Posterior vena cava (tissue), 2 donors: ENCODE measurements at regions not wholly inside any gene's neighbourhood (a gene's known extent, or its start where the extent isn't known, plus 50 kb on each side); places are given as distances from the start of the nearest gene placed in this dataset.

Experiments
- DNase-seq: peaks from one replicate; pipeline ENCODE4 v3.0.0-alpha.2; 2020; ENCODE audit warnings: low spot score
- intact Hi-C, 2 donors: fragments of 100-400 bp; cut with DNase I; formaldehyde crosslinking; loops; one replicate each; pipeline versions ENCODE4 v1.14.1 to v1.14.2; 2022 to 2023
- donor health status: DM: yes; HTN: yes; CAD: no.
- donor health status: DM: yes; HTN: yes; CAD: no.

DNA sequence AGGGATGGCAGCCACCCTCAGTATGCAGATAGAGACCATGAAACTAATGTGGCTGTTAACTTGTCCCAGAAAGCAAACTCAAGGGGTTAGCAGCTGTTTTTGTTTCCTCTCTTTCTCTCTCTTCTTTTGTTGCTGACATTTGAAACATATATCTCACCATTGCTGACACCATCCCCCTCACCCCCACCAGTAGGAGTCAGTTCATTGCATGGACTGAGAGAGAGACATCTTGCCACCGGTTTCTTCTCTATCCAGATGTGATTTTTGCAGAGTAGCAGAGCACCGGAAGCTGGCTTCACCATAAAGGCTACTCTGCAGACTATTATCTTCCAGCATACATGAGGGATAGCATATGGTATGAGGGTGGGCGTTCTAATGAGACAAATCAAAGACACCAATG is 177.1 kb upstream of the FRG1 start:
- intact Hi-C loops, result no loop called here

DNA sequence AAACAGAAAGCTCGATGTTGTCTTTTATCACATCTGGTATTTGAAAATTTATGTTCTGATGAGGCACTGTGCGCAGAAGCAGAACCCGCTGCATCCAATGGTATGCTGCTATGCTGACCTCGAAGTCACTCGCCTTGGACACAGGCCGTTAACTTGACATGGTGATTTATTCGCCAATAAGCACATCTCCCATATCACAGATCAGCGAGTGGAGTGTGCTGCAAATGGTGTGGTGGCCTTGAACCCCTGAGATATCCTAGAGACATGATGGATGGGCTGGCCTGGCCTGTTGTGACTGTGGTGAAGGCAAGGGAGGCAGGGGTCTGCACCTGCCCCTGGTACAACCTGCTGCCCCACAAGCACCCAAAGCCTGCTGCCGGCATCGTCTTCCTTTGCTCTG is 175.4 kb upstream of the FRG1 start:
- intact Hi-C loops, result no loop called here
- DNase-seq, result no peak

More for the DNA sequence above, 177.1 kb upstream of the FRG1 start:
- no peak for DNase-seq

DNA sequence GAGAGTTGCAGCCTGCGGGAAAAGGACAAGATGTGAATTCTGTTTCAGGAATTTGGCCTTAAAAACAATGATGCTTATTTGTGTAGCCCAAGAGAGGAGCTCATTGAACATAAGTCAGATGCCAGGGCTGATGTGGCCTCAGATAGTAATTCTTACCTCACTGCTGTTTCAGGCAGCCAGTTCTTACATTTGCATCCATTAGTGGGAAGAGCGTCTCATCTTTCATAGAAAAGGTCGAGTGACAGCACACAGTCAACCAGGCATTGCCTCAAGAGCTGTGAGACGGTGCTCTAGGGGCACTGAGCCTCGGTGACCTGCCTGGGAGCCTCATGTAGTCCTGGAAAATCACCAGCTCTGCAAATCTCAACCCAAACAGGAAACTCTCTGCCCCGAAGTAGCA is 174.9 kb upstream of the FRG1 start:
- DNase-seq, result no peak
- intact Hi-C loops, result no loop called here

DNA sequence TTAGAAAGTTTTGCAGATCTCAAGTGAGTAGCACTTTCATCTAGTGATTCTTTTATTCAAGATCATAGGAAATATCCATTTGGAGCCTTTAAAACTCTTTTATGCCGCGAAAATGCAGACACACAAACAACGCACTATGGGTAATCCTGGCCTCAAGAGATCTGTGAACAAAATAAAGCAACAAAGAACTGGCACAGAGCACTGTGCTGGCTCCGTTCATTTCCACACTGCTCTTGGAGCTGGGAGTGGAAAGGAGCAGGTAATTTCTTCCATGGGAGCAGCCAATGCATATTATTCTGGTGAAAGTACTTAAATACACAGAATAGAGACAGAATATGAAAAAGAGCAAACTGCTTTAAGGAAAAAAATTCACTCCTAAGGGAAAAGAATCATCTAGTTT is 172.7 kb upstream of the FRG1 start:
- no peak for DNase-seq
- intact Hi-C loops, result no loop called here

DNA sequence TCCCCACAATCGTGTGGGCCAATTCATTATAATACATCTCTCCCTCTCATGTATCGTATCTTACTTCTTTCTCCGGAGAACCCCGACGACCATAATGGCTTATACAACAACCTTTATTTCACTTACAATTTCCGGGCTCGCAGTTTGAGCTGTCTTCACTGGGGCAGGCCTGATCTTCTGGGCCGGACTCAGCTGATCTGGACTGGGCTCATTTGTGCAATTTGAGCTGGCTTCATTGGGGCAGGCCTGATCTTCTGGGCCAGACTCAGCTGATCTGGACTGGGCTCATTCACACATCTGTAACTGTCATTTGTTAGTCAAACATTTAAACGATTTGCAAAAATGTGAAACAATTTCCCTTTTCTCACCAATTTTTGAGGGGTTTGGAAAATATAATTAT is 171.5 kb upstream of the FRG1 start:
- DNase-seq, result no peak
- intact Hi-C loops, result no loop called here

DNA sequence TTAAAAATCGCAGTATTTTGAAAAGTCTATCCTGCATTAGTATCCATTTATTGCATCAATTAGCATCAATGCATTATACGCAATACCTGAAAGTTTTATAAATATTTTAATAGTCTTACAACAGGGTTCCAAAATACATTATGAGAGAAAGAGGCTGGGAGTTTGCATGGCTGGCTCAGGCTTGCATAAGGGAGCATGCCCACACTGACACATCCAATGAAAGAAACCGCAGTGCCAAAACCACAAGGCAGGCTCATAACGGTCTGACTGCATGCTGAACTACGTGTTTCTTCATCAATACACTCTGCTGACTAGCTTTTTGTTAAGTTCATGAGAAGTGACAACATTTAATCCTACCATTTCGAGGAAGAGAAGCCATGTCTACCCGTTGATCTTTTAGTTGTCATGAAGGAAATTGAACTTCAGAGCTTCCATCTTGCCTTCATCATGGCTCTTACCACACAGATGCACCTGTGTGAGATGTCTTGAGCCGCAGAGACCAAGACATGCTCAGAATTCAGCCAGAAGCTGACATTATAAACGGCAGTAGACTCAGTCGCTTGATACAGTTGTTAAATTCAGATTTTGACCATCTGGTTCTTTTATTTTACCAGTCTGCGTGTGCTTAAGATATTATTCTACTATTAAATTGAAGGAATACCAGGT is 168.8 kb upstream of the FRG1 start:
- no peak for DNase-seq
- intact Hi-C loops, result no loop called here

DNA sequence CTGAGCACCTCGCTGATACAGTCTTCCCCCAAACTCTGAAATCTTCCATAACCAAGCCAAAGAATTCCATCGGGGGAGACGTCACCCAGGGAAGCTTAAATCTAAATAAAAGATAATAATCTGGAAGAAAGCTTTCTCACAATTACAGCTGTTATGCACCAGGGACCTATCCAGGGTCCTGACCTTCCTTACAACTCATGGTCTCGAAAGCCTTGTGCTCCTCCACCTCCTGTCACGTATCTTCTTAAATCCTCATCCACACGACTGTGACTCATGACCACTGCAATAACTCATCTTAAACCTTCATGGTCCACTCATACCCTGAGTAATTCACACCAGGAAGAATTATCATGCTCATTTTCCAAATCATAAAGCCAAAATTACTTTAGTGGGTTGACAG is 166.8 kb upstream of the FRG1 start:
- no peak for DNase-seq
- intact Hi-C loops, result no loop called here

DNA sequence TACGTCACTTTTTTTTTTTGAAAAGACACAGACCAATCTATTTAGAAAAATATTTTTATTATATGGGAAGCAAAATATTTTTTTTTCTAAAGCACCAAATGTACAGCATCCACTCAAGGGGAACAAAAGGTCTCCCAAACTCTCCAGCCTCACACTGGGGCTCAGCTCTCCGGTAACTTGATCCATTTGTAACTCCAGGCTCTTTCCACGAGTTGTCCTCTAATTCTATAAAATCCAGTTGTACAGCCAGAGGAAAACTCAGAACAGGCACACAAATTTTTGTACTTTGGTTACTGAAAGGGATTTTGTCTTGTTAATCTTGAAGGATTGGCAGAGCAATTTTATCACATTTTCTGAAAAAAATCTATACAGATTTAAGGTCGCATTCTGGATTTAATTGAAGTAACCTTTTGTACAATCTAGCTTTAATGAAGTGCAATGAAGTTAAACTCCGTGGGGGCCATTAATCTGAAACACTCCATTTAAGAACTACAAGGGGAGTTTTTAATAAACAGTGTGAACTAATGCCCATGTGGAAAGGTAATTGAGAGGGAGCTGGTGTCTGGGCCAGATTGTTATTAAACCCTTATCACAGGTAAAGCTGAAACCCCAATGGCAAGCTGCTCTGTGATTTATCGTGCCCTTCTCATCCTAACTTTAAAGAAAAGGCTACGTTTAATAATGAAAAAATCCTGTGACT is 161.2 kb upstream of the FRG1 start:
- no peak for DNase-seq
- intact Hi-C loops, result no loop called here

DNA sequence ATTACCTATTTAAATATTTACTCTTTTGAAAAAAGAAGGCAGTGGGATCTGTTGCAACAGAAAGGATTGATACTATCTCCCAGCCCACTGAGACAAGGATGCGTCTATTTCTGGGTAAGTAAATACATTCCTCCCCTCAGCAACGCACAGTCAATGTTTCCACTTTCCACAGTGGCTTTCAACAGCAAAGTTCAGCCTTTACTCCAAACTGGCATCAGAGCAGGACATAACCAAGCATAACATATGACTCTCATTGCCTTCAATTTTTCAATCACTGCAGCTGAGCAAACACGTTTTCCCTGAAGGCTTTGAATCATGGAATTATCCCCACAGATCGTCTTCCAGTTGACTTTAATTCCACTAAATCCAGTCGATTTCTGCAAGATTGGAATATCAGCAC is 160.3 kb upstream of the FRG1 start:
- intact Hi-C loops, result no loop called here
- no peak for DNase-seq

DNA sequence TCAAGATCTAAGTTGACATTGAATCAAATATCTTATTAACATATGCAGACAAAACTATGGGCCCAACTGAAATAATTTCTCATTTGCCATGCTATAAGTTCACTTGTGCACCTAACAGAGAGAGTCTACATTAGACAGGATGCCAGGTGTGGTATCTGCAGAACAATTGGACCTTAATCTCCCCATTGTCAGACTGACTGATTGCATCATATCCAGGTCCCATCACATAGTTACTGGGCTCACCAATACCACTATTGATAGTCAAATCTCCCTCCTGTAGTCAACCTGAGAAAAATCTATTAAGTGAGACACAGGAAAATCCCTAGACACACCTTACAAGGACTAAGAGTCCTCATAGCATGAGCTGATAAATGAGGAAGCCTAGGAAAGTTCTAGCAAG is 156.0 kb upstream of the FRG1 start:
- DNase-seq, result no peak
- intact Hi-C loops, result no loop called here

DNA sequence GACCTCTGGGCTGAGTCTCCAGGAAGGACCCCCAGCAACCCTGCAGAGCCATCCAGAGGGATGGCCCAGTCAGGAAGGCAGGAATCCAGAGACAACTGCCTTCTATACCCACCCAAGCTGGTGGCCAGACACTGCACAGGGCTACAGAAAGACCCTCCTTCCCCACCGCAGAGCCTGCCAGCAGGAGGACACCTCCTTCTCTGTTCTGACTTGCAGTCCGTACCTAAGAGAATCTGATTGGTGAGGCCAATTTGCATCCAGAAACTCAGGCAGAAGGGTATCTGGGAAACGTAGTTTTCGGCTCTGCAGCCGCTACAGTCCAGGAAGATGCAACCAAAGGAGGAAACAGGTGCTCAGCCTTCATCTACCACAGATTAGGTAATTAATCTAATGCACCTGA is 155.4 kb upstream of the FRG1 start:
- no peak for DNase-seq
- intact Hi-C loops, result no loop called here

DNA sequence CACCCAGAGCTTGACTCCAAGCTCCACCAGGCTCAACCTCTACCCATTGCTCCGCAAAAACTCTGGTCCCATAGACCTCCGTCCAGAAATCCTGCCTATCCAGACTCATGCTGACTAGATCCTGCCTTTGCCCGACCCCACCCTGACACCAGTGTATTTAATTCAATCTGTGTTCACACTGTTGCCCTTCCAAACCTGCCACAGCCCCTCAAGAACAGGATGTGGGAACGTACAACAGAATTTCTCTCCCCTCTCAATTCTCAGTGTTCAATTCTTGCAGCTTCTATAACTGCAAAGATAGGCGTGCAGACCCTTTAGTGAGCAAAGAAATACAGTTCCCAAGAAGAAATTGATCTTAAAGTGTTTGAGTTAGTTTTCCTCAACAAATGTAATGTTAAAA is 154.2 kb upstream of the FRG1 start:
- intact Hi-C loops, result no loop called here

DNA sequence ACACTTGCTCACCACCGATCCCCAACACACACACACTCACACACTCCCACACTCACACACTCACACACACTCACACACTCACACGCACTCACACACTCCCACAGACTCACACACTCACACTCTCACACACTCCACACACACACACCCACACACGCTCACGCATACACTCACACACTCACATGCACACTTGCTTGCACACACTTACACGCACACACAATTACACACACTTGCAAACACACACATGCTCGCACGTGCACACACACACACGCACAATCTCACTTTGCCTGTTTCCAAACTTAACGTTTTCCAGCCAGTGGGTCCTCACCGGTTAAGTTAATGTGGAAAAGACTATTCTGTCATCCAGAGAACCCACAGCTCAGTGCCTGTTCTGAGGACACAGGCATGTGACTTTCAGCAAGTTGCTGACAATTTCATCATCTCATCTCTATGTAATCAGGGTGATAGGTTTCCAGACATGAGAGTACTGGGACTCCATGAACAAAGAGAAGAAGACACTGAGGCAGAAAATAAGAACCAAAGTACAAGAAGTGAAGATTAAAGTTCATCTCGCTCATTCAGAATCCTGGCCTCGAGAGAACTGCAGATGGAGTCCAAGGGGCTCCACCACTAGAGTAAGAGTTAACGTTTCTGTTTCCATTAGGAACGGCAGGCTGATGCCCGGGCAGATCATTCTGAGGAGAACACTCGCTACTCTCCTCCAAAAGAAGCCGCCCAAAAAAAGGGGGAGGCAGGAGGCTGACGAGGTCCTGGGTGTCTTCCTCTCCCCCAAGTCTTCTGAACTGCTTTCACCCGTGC is 153.2 kb upstream of the FRG1 start:
- intact Hi-C loops, result no loop called here

More for the DNA sequence above, 154.2 kb upstream of the FRG1 start:
- no peak for DNase-seq

DNA sequence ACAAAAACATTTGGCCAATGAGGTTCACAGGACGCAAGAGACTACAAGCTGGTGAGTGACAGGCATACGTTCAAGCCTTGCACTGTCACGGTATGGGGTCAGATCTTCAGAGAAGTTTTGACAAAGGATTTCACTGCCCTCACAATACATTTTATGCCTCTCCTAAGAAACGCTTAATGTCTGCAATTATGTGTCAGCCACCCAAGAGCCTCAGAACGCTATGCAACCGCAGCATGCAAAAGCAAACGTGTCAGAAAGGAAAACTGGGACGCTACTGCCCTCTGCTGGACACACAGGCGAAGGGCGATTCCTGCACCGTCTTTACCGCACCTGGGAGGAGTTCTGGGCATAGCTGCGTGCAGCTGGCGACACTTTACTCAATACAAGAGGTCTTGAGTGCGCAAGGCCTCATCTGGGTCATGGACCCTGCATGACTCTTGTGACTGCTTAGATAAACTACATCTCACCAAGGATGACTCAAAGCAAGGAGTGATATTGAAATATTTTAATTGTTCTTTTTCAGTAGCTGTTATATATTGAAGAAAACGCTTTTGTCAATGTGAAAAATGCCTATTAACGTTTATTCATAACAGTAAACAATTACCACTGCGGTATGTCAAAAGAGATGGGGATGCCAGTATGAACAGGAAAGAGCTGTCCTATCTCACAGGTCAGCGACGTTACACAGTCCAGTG is 147.6 kb upstream of the FRG1 start:
- peak; percentile 86 for DNase-seq
- intact Hi-C loops, result no loop called here

More for the DNA sequence above, 153.2 kb upstream of the FRG1 start:
- DNase-seq, result no peak

DNA sequence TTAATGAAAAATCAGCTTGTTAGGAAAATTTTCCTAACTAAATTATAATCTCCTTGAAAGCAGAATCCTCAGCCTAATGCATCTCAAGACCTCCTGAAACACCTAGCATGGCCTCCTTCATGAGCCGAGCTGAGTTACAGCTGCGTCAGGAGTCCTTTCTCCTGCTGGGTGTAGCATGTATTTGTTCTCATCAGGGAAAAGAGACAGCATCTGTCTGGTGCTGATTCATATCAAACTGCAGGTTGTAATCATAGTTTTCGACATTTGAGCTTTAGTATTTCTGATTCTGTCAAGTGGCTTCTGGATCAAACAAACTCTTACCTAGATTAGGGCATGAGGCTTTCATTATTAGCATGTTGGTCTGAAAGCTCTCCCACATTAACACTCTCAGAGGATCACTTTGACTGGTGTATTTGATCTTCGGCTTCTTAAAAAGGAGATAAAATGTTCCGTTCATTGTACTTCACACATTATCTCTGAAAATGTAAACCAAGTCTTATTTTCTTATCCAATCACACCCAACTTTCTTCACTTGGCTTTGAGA is 140.1 kb upstream of the FRG1 start:
- intact Hi-C loops, result no loop called here
- DNase-seq, result no peak

DNA sequence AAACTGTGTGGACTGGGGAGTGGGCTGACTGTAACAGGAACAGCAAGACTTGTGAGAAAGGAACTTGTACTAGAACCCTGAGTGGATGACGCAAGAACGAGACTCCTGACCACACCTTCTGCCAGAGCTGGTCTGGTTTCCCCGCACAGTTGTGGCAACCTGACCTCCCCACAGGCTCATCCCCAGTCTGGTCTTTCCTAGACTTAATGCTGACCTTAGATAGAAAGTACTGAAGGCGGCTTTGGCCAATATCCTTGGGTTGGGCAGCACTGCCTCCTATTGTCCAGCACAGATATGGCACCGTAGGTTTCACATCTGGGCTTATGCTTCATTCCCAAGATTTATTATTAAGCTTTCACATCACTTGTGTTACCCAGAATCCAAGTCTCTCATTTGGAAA is 137.8 kb upstream of the FRG1 start:
- intact Hi-C loops, result no loop called here
- no peak for DNase-seq

DNA sequence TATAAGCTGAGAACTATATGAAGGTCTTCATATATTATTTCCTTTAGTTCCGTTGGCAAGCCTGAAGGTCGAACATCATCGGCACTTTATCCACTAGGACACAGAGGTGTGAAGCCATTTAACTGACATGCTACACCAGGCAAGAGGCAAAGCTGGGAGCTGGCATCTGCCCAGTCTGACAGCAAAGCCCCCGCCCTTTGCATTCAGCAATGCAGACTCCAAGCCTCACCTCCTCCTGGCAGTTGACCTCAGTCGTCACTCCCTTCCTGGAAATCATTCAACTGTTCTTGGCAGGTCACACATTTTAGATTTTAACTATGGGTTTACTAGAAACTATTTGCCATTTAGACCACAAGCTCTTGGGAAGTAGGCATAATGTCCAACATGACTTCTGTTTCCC is 135.8 kb upstream of the FRG1 start:
- intact Hi-C loops, result no loop called here
- DNase-seq, result no peak

DNA sequence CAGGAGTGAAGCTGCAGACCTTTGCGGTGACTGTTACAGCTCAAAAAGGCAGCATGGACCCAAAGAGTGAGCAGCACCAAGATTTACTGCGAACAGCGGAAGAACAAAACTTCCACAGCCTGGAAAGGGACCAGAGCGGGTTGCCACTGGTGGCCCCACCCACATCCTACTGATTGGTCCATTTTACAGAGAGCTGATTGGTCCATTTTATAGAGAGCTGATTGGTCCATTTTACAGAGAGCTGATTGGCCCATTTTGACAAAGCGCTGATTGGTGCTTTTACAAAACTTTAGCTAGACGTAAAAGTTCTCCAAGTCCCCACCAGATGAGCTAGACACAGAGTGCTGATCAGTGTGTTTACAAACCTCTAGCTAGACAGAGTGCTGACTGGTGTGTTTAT is 134.2 kb upstream of the FRG1 start:
- no peak for DNase-seq
- intact Hi-C loops, result no loop called here

DNA sequence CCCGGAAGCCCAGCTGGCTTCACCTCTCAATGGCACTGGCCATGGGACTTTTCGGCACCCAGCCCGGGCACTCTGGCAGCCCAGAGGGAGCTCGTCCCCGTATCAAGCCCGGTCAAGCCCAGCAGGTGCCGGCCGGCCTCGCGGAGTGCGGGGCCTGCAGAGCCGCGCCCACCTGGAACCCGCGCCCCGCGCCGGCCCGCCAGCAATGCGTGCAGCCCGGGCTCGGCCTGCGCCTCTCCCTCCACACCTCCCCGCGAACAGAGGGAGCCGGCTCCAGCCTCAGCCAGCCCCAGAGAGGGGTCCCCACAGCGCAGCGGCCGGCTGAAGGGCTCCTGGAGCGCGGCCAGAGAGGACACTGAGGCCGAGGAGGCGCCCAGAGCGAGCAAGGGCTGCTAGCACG is 133.6 kb upstream of the FRG1 start:
- no peak for DNase-seq
- intact Hi-C loops, result no loop called here

DNA sequence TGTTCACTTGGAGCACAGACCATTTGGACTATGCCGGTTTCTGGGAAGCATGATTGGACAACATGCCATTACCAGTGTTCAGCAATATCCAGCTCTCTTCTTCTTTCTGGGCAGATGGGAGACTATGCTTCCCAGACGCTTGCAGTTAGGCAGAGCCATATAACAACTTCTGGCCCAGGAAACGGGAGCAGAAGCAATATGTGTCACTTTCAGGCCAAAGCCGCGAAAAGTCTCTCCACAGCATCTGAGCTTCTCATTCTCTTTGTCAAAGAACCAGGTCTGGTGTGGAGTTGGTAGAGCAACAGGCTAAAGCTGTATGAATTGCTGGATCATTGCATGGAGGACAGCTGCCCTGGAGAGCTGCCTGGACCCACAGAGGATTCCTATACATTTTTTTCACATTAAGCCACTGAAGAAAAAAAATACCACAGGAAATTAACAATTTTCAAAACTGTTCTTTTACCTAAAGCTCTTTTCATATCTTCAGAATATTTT is 131.4 kb upstream of the FRG1 start:
- DNase-seq, result no peak
- intact Hi-C loops, result no loop called here
